ENCODE measurements at regions not wholly inside any gene's neighbourhood (a gene's known extent, or its start where the extent isn't known, plus 50 kb on each side); places are given as distances from the start of the nearest gene placed in this dataset.

GRCh38 chr2:6589150-6589549 lies 276.6 kb downstream of the CMPK2 start (continued):
- TF ChIP-seq NR2C2 (CRISPR knock-in tag; IDR thresholded peaks at IDR 0.05): no peak

DNA sequence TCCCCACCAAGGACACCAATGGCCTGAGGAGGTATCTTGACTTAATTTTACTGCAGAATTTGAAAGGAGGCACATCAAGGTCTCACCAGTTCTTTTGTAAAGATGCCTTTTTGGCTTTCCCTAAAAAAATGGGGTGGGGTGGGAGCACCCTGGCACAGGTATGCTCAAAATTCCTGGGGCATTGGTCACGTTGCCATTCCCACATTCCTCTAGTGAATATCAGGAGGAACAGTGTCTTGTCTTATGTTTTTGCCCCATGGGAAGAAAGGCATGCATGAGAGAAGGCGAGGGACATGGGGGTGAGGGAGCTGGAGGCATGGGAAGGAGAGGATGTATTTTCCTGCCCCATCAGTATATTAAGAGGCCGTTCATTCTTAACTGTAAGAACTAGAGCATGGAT lies 275.3 kb downstream of the CMPK2 start:
- peaks cover 93% of the 10 kb centered on the region for H3K9me3 Mint-ChIP-seq
- no peaks in the 10 kb centered on the region for H3K4me1 Mint-ChIP-seq
- ATAC-seq: no peak
- no peak for DNase-seq (ENCODE audit: low spot score)
- ChIA-PET CTCF (no interaction called here), POLR2A (no interaction called here)
- TF ChIP-seq ZNF396 (CRISPR knock-in tag; IDR thresholded peaks at IDR 0.05; ENCODE audit: borderline replicate concordance) (no peak), ELF4 (CRISPR knock-in tag; IDR thresholded peaks at IDR 0.05; ENCODE audit: low read depth) (no peak), IRF2 (CRISPR knock-in tag; IDR thresholded peaks at IDR 0.05; ENCODE audit: borderline replicate concordance, low read depth) (no peak)
- H3K4me3 Mint-ChIP-seq: no peak overlapping the region
- H3K27me3 Mint-ChIP-seq (ENCODE audit: low read depth): peaks cover 10% of the 10 kb centered on the region
- peaks cover 68% of the 10 kb centered on the region for H3K36me3 Mint-ChIP-seq
- H3K27ac Mint-ChIP-seq: no peak overlapping the region

- no peak for TF ChIP-seq ZNF416 (CRISPR knock-in tag; IDR thresholded peaks at IDR 0.05)
- no peak for TF ChIP-seq ZNF281 (CRISPR knock-in tag; IDR thresholded peaks at IDR 0.05)
- no peak for TF ChIP-seq NR2C2 (CRISPR knock-in tag; IDR thresholded peaks at IDR 0.05)
- no peak for TF ChIP-seq PRRX2 (CRISPR knock-in tag; IDR thresholded peaks at IDR 0.05)
- no peak for TF ChIP-seq MAX (CRISPR knock-in tag; IDR thresholded peaks at IDR 0.05)
- TF ChIP-seq, protein P1, sequence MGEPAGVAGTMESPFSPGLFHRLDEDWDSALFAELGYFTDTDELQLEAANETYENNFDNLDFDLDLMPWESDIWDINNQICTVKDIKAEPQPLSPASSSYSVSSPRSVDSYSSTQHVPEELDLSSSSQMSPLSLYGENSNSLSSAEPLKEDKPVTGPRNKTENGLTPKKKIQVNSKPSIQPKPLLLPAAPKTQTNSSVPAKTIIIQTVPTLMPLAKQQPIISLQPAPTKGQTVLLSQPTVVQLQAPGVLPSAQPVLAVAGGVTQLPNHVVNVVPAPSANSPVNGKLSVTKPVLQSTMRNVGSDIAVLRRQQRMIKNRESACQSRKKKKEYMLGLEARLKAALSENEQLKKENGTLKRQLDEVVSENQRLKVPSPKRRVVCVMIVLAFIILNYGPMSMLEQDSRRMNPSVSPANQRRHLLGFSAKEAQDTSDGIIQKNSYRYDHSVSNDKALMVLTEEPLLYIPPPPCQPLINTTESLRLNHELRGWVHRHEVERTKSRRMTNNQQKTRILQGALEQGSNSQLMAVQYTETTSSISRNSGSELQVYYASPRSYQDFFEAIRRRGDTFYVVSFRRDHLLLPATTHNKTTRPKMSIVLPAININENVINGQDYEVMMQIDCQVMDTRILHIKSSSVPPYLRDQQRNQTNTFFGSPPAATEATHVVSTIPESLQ (CRISPR knock-in tag; IDR thresholded peaks at IDR 0.05): no peak
- TF ChIP-seq JAZF1 (CRISPR knock-in tag; IDR thresholded peaks at IDR 0.05): no peak
- no peak for TF ChIP-seq PRDM15 (CRISPR knock-in tag; IDR thresholded peaks at IDR 0.05)
- peaks cover 79% of the 10 kb centered on the region for H3K9me3 Mint-ChIP-seq
- H3K36me3 Mint-ChIP-seq: peaks cover 63% of the 10 kb centered on the region
- ATAC-seq (no peak), DNase-seq (ENCODE audit: low spot score) (no peak)
- no peak overlapping the region for H3K4me3 Mint-ChIP-seq
- peaks cover 3% of the 10 kb centered on the region for H3K27me3 Mint-ChIP-seq (ENCODE audit: low read depth)
- no peaks in the 10 kb centered on the region for H3K4me1 Mint-ChIP-seq
- ChIA-PET CTCF (no interaction called here), POLR2A (no interaction called here)
- H3K27ac Mint-ChIP-seq: no peak overlapping the region
Observed at GRCh38 chr2:6602471-6602870, 263.2 kb downstream of the CMPK2 start.

DNA sequence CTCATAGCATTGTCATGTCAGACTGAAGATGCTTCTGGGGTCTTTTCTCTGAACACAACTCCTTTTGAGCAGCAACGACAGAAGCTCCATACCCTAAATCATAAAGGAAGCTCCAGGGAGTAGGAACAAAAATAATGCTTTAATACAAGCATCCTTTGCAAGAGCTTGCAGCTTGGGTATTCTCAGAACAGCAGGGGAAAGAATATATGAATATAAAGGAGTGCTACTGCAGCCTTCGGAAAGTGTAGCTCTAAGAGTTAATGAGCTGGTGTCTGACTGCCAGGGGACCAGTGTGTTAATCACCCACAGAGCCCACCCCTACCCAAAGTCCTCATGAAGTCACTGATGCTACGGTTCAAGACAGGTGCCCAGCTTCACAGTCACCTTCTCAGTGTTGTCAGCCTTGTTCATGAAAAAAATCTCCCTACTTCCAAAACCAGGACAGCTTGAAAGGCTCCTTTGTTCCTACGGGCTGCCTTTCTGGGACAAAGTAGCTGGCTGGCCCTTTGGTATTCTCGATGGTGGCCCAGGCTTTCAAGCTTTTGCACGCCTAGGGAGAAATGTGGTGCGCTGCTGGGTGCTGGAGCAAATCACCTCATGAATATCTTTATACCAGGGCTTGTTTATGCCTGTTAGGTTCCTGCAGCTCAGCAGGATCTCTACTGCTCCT lies 259.7 kb downstream of the CMPK2 start:
- peaks cover 78% of the 10 kb centered on the region for H3K9me3 Mint-ChIP-seq
- H3K36me3 Mint-ChIP-seq: peaks cover 62% of the 10 kb centered on the region
- no peaks in the 10 kb centered on the region; the same call in 1 of the 2 replicates for H3K27me3 Mint-ChIP-seq (ENCODE audit: low read depth)
- no peak overlapping the region for H3K4me3 Mint-ChIP-seq
- ChIA-PET CTCF (no interaction called here), POLR2A (no interaction called here)
- no peak for DNase-seq (ENCODE audit: low spot score)
- ATAC-seq: no peak
- no peaks in the 10 kb centered on the region for H3K4me1 Mint-ChIP-seq
- H3K27ac Mint-ChIP-seq: no peak overlapping the region
- TF ChIP-seq PRRX2 (CRISPR knock-in tag; IDR thresholded peaks at IDR 0.05): no peak
- no peak for TF ChIP-seq FOXP1 (CRISPR knock-in tag; IDR thresholded peaks at IDR 0.05; ENCODE audit: borderline replicate concordance)
- no peak for TF ChIP-seq HMGA2 (CRISPR knock-in tag; IDR thresholded peaks at IDR 0.05)
- TF ChIP-seq, protein P2, sequence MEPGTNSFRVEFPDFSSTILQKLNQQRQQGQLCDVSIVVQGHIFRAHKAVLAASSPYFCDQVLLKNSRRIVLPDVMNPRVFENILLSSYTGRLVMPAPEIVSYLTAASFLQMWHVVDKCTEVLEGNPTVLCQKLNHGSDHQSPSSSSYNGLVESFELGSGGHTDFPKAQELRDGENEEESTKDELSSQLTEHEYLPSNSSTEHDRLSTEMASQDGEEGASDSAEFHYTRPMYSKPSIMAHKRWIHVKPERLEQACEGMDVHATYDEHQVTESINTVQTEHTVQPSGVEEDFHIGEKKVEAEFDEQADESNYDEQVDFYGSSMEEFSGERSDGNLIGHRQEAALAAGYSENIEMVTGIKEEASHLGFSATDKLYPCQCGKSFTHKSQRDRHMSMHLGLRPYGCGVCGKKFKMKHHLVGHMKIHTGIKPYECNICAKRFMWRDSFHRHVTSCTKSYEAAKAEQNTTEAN (CRISPR knock-in tag; IDR thresholded peaks at IDR 0.05): no peak
- TF ChIP-seq, protein P3, sequence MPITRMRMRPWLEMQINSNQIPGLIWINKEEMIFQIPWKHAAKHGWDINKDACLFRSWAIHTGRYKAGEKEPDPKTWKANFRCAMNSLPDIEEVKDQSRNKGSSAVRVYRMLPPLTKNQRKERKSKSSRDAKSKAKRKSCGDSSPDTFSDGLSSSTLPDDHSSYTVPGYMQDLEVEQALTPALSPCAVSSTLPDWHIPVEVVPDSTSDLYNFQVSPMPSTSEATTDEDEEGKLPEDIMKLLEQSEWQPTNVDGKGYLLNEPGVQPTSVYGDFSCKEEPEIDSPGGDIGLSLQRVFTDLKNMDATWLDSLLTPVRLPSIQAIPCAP (CRISPR knock-in tag; IDR thresholded peaks at IDR 0.05): no peak
- TF ChIP-seq NFYB (CRISPR knock-in tag; conservative IDR thresholded peaks at IDR 0.05; ENCODE audit: low read depth): no peak
- no peak for TF ChIP-seq SOX15 (CRISPR knock-in tag; IDR thresholded peaks at IDR 0.05)
- TF ChIP-seq TCF7 (CRISPR knock-in tag; IDR thresholded peaks at IDR 0.05; ENCODE audit: low read depth): no peak
- TF ChIP-seq JAZF1 (CRISPR knock-in tag; IDR thresholded peaks at IDR 0.05): no peak
- no peak for TF ChIP-seq ZNF416 (CRISPR knock-in tag; IDR thresholded peaks at IDR 0.05)

Measured in WTC11 (cell line).